Activated CD8-positive, alpha-beta memory T cell treated with anti-CD3 and anti-CD28 coated beads for 36 hours (primary cell): ENCODE measurements at regions not wholly inside any gene's neighbourhood (a gene's known extent, or its start where the extent isn't known, plus 50 kb on each side); places are given as distances from the start of the nearest gene placed in this dataset.
"Not testable (repeated sequence)": the region's sequence is repeated elsewhere in the genome, so short reads cannot be mapped to it uniquely, and the experiment has no call there.

ENCODE experiments used
- CTCF ChIA-PET: fragments of 350-600 bp; sonication (Branson Sonifier 250); formaldehyde crosslinking; loops from one replicate; lab custom pipeline; 2021; ENCODE audit warnings: antibody characterized with exemption; lab: Charles Lee
- POLR2A ChIA-PET: fragments of 350-600 bp; sonication (Branson Sonifier 250); formaldehyde crosslinking; loops from one replicate; lab custom pipeline; 2021; ENCODE audit warnings: antibody characterized with exemption; lab: Charles Lee

- POLR2A ChIA-PET, result no interaction called here
- CTCF ChIA-PET, result no interaction called here
Observed at GRCh38 chr6:97771372-97771771, 488.4 kb upstream of the MMS22L start.

GRCh38 chr6:97775012-97775411, 492.0 kb upstream of the MMS22L start:
- POLR2A ChIA-PET, result no interaction called here
- CTCF ChIA-PET, result no interaction called here

- POLR2A ChIA-PET, result no interaction called here
- CTCF ChIA-PET, result no interaction called here
Observed at GRCh38 chr6:97778290-97779038, 495.4 kb upstream of the MMS22L start.

GRCh38 chr6:97779039-97779766, 496.2 kb upstream of the MMS22L start:
- POLR2A ChIA-PET, CTCF ChIA-PET: not testable (repeated sequence)

GRCh38 chr6:97790926-97791590, 508.0 kb upstream of the MMS22L start:
- CTCF ChIA-PET, result no interaction called here
- POLR2A ChIA-PET, result no interaction called here

- CTCF ChIA-PET, result no interaction called here
- POLR2A ChIA-PET, result no interaction called here
Observed at GRCh38 chr6:97805596-97805995, 522.6 kb upstream of the MMS22L start.

GRCh38 chr6:97812940-97813339, 529.9 kb upstream of the MMS22L start:
- ChIA-PET POLR2A (no interaction called here), CTCF (no interaction called here)

- ChIA-PET CTCF (no interaction called here), POLR2A (no interaction called here)
Observed at GRCh38 chr6:97813889-97814567, 531.0 kb upstream of the MMS22L start.

GRCh38 chr6:97815301-97815812, 532.3 kb upstream of the MMS22L start:
- POLR2A ChIA-PET, result no interaction called here
- CTCF ChIA-PET, result no interaction called here

GRCh38 chr6:97816526-97816925, 533.5 kb upstream of the MMS22L start:
- ChIA-PET CTCF (no interaction called here), POLR2A (no interaction called here)

- ChIA-PET CTCF (no interaction called here), POLR2A (no interaction called here)
Observed at GRCh38 chr6:97819710-97820109, 536.7 kb upstream of the MMS22L start.

- CTCF ChIA-PET, result no interaction called here
- POLR2A ChIA-PET, result no interaction called here
Observed at GRCh38 chr6:97820400-97820799, 537.4 kb upstream of the MMS22L start.

- POLR2A ChIA-PET, result no interaction called here
- CTCF ChIA-PET, result no interaction called here
Observed at GRCh38 chr6:97822632-97823031, 539.6 kb upstream of the MMS22L start.

- ChIA-PET POLR2A (no interaction called here), CTCF (no interaction called here)
Observed at GRCh38 chr6:97841763-97842162, 558.7 kb upstream of the MMS22L start.

GRCh38 chr6:97842521-97842920, 559.5 kb upstream of the MMS22L start:
- POLR2A ChIA-PET, result no interaction called here

GRCh38 chr6:97849390-97849789, 566.4 kb upstream of the MMS22L start:
- CTCF ChIA-PET, result no interaction called here
- POLR2A ChIA-PET, result no interaction called here

More at GRCh38 chr6:97842521-97842920, 559.5 kb upstream of the MMS22L start:
- CTCF ChIA-PET, result no interaction called here

GRCh38 chr6:97850458-97851212, 567.6 kb upstream of the MMS22L start:
- CTCF ChIA-PET, result no interaction called here

GRCh38 chr6:97863697-97864096, 580.7 kb upstream of the MMS22L start:
- POLR2A ChIA-PET, result no interaction called here
- CTCF ChIA-PET, result no interaction called here

More at GRCh38 chr6:97850458-97851212, 567.6 kb upstream of the MMS22L start:
- POLR2A ChIA-PET, result no interaction called here

- ChIA-PET CTCF (no interaction called here), POLR2A (no interaction called here)
Observed at GRCh38 chr6:97864366-97864765, 581.4 kb upstream of the MMS22L start.
